ENCODE measurements at regions not wholly inside any gene's neighbourhood (a gene's known extent, or its start where the extent isn't known, plus 50 kb on each side); places are given as distances from the start of the nearest gene placed in this dataset.

DNA sequence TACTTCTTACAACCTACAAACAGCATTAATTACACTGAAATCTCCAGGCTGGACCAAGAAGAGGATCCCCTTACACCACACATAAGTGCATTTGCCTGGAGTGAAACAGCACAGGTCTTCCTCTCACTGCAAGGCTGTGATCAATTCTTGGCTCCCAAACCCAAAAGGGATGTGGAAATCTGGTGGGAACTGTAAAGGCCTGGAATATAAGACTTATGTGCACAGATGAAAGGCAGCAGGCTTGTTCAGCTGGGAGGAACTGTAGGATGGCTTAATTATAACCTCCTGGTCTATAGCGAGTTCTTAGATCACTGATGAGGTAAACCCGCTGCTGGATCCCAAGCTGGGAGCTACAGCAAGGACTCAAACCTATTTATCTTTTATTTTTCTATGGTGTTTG, 182.9 kb upstream of the TNC start:
- TF ChIP-seq, protein P1, sequence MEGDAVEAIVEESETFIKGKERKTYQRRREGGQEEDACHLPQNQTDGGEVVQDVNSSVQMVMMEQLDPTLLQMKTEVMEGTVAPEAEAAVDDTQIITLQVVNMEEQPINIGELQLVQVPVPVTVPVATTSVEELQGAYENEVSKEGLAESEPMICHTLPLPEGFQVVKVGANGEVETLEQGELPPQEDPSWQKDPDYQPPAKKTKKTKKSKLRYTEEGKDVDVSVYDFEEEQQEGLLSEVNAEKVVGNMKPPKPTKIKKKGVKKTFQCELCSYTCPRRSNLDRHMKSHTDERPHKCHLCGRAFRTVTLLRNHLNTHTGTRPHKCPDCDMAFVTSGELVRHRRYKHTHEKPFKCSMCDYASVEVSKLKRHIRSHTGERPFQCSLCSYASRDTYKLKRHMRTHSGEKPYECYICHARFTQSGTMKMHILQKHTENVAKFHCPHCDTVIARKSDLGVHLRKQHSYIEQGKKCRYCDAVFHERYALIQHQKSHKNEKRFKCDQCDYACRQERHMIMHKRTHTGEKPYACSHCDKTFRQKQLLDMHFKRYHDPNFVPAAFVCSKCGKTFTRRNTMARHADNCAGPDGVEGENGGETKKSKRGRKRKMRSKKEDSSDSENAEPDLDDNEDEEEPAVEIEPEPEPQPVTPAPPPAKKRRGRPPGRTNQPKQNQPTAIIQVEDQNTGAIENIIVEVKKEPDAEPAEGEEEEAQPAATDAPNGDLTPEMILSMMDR (IDR thresholded peaks at IDR 0.05) = no peak
- no peak for TF ChIP-seq ZFX (IDR thresholded peaks at IDR 0.05; ENCODE audit: borderline replicate concordance)

Data from 22Rv1 (cell line).